ENCODE measurements at regions not wholly inside any gene's neighbourhood (a gene's known extent, or its start where the extent isn't known, plus 50 kb on each side); places are given as distances from the start of the nearest gene placed in this dataset.

DNA sequence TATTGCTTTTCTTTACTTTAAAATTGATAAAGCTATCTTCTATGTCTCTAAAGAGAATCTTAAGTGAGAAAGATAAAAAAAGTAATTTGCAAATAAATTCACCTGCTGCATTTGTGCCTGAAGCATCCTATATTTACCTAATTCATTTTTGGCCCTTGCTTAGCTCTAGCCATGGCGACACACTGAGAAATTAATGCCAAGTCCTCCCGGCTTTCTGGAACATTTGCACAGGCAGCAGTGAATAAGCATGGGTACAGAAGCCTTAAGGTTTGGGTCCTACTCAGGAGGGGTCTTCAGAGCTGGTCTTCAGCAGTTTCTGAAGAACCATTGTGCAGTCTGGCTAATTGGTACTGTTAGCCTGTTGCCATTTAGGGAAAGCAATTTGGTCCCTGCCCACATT, 73.9 kb upstream of the ZEB2 start:
- DNase-seq (ENCODE audit: low read depth, low spot score), result no peak

DNA sequence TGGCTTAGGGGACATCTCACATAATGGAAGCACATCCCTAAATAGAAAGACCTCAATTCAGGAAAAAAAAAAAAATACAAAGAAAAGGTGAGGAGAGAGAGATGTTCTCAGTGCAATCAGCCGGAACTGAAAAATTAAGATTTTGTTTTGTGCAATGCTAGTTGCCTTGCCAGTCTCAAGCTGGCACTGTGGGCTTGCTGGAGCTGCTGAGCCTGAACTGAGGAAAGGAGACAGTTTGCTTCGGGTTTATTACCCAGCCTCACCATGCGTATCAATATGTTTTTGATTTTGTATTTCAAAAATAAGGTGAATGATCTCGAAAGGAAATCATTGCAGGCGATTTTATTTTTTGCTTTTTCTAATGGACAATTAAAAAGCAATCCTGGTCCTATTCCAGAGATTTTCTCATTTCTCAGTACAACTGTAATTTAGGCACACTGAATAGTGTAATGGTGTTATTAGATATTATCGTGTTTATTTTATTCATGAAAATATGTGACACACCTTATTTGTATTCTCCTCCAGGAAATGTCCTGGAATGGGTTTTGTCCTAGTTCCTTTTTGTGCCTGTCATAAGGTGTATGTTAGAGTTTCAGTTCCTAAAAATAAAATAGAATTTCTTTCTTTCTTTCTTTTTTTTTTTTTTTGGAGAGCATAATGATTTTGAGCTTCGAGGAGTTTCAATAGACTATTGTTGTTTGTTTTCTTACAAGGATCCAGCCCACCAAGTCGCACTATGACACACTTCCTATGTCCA, 72.8 kb upstream of the ZEB2 start:
- DNase-seq (ENCODE audit: low read depth, low spot score), result no peak

DNA sequence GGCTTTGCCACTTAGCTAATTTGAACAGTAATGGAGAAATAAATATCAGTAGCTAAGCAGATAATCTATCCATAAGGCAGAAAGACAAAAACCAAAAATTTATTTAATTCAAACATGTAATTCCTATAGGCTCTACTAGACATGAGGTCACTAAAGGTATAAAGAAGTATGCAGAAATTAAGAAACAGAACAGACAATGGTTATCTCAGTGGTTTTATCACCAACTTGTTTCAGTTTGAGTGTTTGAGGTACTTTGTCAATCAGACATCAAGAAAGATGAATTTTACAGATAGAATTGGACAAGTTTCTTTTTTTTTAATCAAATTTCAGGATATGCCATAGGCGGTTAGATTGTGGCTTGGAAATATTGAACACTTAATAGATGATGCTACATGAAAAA, 67.4 kb upstream of the ZEB2 start:
- DNase-seq (ENCODE audit: low read depth, low spot score), result no peak

DNA sequence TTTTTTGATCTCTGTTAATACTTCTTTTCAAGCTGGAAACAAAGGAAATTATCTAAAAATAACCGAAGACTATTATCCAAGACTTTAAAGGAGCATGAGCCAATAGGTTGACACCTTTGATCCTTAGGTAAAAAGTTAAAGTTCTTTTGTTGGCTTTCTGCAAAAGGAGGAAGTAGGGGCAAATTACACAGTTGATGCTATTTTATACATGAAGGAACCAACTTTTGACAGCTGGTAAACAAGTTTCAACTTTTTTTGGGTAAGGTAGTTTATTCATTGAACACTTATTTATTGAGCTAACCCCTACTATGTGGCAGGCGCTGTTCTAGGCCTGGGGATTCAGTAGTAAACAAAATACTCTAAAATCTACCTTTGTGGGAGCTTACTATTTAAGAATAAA, 66.6 kb upstream of the ZEB2 start:
- no peak for DNase-seq (ENCODE audit: low read depth, low spot score)

DNA sequence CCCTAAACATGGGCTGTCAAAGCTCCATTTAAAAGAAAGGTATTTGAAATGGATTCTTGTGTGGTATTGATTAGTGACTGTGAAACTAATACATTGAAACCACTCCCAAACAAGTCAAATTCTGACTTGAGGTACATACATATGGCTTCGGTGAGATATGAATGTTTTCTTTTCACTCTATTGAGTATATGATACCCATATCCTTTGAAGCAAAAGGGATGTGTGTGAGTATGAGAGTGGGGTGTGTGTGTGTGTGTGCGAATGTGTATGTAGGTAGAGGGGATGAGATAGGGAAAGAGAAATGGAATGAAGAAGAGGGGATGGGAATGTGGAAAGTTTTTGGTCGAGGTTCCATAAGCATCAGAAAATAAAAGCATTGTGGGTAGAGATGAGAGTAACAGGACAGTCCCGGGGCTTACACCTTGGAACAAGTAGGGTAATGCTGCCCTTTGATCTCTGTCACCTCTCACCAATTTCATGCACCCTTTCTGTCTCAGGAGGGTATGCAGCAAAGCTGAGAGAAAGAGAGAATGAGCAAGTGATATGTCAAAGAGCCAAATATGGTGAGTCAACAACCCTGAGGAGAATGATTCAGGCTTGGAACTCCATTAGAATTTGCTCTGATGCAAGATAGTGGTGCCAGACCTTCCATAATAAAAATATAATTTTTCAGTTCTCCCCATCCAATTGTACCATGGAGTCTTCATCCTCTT, 64.0 kb upstream of the ZEB2 start:
- no peak for DNase-seq (ENCODE audit: low read depth, low spot score)

DNA sequence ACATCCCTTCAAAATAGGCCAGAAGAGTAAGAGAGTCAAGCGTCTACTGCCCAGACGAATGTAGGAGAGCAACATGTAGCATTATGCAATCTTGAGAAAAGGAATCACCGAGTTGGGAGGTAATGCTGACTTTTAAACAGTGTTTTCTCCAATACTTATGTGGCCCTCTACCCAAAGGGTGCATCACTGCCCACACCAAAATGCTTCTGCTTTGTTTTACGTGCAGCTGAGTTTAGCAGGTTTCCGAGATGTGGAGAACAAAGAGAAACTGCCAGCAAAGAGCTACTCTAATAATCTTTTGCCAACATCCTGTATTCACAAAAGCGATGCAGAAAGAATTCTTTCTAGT, 63.4 kb upstream of the ZEB2 start:
- no peak for DNase-seq (ENCODE audit: low read depth, low spot score)

DNA sequence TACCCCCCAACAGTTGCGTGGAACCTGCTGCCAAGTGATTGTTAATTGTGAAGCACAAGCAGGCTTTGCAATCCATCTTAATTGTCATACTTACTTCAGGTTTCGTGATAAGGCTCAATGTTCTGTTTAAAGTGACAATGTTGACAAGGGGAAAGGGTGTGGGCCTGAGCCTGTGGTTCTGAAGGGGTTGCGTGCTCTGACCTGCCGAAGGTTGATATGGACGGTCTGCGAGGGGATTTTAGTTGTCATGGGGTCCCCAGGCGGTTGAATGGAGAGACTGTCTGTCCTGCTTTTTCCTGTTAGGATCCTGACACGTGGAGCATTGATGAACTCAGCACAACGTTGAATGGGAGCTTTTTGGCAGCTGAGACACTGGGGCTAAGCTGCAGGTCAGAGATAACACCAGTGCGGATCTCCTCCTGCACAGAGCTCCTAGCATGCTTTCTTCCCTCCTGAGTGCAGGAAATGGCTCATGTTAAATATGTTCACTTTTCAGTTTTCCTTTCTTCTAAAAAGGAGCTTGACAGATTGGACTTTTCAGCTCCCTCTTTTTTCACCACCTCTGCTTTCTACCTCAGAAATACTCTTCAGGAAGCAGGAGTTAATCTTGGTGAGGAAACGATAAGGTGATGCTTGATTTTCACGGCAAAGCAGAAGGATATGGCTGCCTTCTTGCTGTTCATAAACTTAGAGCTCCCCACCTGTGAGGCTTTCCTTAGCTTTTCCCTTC, 62.9 kb upstream of the ZEB2 start:
- peak; percentile 84 for DNase-seq (ENCODE audit: low read depth, low spot score)

DNA sequence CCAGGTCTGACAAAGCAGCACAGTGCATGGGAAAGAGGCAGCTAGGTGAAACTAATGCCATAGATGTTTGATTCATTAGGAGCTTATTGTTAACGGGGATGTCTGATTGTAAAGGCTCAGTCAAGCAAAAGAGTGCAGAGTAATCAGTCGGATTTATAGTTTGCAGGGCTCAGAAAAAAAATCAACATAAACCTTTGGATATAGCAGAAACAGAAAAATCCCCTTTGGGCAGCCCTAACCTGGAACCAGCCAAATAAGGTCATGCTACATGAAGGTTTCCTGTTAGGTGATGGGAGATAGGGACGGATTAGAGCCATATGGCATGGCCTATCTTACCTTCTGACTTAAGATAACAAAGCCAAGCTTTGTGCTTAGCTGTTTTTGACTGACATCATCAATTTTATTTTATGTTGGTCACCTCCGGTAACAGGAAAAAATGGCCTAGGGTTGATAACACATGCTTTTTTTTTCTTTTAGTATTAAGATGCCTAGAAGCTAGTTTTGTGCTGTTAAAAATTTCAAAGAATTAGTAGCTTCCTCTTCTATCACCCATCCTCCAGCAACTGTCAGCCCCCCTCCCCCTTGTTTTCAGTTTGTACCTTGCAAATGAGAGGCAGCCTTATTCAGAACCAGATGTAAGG, 60.7 kb upstream of the ZEB2 start:
- DNase-seq (ENCODE audit: low read depth, low spot score), result no peak

DNA sequence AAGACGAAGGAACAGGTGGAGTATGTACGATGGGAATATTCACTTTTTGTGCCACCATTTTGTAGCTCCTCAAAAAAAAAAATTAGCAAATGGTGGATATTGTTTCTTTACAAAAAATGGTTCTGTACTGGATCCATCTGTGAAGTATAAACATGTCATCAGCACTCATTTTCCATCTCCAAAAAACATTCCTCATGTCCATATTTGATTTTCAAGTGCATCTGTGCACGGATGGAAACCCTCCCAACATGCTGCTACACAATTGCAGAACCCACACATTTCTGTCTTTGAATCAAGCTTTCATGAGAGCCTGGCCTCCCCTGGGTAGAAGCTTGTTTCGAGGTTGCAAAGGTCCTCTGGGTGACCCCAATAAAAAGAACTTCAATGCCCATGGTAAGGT, 59.6 kb upstream of the ZEB2 start:
- DNase-seq (ENCODE audit: low read depth, low spot score), result no peak

DNA sequence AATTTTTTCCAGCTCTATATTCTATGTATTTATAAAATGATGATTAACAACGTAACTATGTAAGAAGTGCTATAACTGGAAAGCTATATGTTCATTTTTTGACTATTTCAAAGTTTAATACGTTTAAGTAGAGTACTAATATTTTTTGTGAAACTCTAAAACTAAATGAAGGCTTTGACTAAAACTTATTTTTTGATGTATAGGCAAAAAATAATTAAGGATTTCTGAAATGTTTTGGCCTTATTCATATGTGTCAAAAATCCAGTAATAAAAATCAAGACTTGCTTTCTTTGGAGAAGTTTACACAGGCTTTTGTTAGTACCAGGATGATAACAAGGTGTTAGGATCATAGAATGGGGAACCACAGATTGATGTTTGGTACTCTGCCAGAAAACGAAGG, 58.2 kb upstream of the ZEB2 start:
- DNase-seq (ENCODE audit: low read depth, low spot score), result no peak

DNA sequence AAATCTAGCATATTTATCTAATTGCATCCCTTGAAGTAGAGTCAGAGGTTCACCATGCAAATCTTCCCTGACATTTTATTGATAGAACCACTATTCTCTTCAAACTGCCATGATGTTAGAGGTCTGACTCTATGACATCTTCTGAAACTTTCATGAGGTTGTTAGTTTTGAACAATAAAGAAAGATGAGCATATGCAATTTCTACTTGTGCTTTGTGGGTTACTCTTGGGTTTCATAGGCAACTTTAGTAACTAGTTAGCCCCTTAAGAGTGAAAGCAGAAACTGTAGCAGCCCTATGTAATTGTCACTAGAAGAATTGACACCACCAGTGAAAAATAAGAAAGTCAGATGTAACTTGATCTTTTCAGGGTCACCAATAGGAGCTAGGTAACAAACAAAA, 53.1 kb upstream of the ZEB2 start:
- DNase-seq (ENCODE audit: low read depth, low spot score), result no peak

DNA sequence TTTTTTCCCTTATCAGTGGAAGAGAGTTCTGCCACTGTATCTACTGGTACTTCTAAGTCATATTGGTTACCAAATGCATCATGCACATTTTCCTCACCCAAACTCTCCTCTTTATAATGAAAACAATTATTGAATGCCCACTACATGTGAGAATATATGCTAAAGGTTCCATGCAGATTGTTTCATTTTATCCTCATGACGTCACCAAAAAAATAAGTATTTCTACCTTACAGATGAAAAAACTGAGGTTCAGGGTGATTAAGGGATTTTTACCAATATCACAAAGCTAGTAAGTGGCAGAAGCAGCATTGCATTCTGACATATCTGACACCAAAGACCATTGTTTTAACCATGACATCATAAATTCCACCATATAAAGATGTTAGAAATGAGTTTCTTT, 51.9 kb upstream of the ZEB2 start:
- no peak for DNase-seq (ENCODE audit: low read depth, low spot score)

DNA sequence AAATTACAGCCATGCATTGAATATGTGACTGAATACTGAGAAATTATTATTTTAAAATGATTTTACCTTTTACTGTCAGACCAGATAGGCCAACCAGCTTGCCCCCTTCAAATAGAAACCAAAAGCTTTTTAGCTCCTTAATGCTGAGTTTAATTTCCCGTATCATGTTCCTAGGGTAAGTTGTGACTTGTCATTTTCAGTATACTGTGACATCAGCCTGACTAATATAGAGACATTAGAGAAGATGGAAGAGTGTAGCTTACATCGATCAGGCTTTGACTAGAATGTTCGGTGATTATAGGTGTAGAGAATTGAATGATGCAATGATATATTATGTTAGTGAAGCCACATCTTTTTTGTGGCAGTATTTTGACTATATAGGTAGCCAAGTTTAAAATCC, 50.6 kb upstream of the ZEB2 start:
- no peak for DNase-seq (ENCODE audit: low read depth, low spot score)
